LNCAP (cell line): ENCODE measurements at regions not wholly inside any gene's neighbourhood (a gene's known extent, or its start where the extent isn't known, plus 50 kb on each side); places are given as distances from the start of the nearest gene placed in this dataset.

ENCODE experiments used
- TF ChIP-seq, protein P1 (sequence below): fragments of 450-650 bp; IDR thresholded peaks from 2 replicates; pipeline ENCODE4 v1.5.1; 2017; ENCODE audit warnings: mild to moderate bottlenecking

DNA sequence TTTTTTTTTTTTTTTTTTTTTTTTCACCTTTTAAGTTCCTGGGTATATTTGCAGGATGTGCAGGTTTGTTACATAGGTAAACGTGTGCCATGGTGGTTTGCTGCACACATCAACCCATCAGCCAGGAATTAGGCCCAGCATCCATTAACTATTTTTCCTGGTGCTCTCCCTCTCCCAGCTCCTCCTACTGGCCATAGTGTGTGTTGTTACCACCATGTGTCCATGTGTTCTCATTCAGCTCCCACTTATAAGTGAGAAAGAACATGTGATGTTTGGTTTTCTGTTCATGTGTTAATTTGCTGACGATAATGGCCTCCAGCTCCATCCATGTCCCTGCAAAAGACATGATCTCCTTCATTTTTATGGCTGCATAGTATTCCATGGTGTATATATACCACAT is 350.5 kb downstream of the MAN2A1 start:
- TF ChIP-seq, protein P1, sequence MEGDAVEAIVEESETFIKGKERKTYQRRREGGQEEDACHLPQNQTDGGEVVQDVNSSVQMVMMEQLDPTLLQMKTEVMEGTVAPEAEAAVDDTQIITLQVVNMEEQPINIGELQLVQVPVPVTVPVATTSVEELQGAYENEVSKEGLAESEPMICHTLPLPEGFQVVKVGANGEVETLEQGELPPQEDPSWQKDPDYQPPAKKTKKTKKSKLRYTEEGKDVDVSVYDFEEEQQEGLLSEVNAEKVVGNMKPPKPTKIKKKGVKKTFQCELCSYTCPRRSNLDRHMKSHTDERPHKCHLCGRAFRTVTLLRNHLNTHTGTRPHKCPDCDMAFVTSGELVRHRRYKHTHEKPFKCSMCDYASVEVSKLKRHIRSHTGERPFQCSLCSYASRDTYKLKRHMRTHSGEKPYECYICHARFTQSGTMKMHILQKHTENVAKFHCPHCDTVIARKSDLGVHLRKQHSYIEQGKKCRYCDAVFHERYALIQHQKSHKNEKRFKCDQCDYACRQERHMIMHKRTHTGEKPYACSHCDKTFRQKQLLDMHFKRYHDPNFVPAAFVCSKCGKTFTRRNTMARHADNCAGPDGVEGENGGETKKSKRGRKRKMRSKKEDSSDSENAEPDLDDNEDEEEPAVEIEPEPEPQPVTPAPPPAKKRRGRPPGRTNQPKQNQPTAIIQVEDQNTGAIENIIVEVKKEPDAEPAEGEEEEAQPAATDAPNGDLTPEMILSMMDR: no peak; the same call in 1 of the 2 replicates

DNA sequence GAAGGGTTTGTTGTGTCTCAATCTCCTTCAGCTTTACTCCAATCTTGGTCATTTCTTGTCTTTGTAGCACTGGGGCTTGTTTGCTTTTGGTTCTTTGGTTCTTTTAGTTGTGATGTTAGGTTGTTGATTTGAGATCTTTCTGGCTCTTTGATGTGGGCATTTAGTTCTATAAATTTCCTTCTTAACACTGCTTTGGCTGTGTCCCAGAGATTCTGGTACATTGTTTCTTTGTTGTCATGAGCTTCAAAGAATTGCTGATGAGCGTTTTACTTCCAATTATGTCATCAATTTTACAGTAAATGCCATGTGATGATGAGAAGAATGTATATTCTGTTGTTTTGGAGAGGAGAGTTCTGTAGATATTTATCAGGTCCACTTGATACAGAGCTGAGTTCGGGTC is 353.3 kb downstream of the MAN2A1 start:
- TF ChIP-seq, protein P1: no peak

DNA sequence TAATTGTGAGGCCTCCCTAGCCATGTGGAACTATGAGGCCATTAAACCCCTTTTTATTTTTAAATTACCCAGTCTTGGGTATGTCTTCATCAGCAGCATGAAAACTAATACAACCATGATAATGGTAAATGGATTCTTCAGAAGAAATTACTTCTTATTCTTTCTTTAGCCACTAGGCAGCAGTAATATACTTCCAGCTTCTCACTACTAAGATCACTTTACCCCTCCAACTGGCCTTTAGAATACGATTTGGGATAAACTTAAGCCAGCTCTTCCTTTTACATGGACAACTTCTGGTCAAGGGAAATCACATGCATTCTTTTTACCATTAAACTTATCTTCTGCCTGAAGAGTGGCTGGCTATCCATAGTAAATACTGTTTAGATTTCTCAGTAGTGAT is 355.4 kb downstream of the MAN2A1 start:
- TF ChIP-seq, protein P1: peak; percentile 46

DNA sequence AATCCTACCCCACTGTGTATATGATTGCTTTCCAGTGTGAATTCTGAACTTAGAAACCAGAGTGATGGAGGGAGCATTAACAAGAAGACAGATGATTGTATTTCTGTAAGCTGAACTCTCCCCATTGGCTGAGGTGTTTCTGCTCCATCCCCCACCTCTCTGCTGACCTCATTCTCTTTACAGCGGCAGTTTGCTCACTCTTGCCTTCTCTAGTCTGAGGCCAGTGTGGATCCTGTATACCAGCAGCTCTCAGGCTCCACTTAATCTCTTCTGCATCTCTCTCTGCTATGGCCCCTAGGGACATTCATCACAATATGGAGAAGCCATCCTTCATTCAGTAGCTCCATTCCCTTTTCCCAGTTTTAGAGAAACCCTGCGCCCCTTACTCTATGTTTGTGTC is 358.8 kb downstream of the MAN2A1 start:
- TF ChIP-seq, protein P1: no peak

DNA sequence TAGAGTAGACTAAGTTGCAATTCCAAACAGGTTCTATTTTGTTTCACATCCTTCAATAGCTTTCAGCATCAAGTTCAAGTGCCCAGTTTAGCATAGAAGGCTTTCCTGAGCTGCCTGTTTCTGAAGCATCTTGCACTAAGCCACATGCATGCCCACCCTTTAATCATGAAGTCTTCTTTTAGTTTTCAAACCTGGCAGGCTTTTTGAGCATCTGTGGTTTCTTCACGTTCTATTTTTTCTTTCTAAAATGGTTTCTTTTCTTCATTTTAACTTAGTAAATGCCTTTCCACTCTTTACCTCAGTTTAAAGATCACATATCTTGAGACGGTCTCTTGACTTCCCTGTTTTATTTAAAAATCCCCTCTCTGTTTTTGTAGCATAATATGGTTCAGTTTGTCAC is 360.1 kb downstream of the MAN2A1 start:
- TF ChIP-seq, protein P1: no peak

DNA sequence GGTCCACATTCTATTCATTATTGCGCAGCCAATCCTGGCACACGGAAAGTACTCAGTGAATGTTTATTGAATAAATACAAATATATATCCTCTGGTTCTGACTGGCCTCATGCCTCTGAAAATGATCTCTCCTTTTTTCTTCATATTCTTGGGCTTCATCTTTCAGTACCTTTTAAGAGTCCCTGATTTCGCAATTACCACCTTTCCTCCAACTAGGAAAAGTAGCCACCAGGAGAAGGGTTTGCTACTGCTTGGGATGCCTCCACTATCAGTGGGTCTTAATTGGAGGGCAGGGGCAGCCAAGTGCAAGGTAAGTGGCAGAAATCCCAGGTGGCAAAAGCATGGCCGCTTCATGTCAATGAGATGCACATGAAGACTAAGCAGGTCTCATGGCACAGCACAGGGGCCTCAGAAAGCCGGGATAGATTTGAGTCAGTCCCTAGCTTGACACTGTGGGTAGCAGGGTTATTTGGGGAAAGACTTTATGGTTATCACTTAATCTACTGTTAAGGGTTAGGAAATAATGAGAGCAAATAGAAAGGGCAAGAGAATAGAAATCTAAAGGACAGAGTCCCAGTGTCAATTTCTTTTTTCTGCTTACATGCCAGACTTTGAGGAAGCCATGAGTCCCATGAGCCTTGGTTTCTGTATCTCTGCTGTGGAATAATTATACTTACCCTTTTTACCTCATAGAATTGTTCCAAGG is 361.1 kb downstream of the MAN2A1 start:
- TF ChIP-seq, protein P1: no peak

DNA sequence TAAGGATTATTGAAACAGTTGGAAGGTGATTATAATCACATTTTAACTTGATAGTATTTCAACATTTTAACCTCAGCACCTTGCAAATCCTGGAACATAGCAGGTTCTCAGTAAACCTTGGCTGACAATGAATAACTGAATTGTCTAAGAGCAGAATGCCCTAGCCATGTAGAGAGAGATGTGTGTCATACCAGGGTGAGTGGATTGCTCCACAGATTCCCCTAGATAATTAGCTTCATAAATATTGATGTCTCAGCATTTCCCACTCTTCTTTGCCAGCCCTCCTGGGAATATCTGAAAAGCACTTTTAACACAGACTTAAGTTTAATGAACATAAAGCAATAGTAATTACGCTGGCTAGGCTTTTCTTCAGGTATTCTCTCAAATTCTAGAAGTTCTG is 363.5 kb downstream of the MAN2A1 start:
- TF ChIP-seq, protein P1: no peak

DNA sequence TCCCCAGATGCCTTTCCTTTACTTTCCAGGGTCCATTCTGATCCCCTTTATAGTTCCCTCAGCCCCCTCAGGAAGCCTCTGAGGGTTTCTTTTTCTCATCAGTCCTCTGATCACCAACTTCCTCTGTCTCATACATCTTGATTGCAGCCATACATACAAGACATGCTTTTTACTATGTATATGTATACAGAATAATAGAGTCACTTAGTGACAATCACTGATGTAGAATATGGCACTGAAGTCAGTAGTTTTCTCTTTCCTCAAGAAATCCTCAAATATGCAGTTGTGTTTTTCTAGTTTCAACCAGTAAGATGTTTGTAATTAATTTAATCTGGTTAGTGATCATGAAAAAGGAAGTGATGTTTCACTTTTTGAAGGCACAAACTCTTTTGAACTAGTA is 364.1 kb downstream of the MAN2A1 start:
- TF ChIP-seq, protein P1: no peak
